ENCODE measurements at regions not wholly inside any gene's neighbourhood (a gene's known extent, or its start where the extent isn't known, plus 50 kb on each side); places are given as distances from the start of the nearest gene placed in this dataset.

- Histone ChIP-seq H3K27me3 (ENCODE audit: insufficient read depth, low read length) (peaks cover 4% of the 10 kb centered on the region), H3K4me2 (ENCODE audit: low read length) (no peak overlapping the region), H3K36me3 (ENCODE audit: insufficient read depth, low read length) (no peaks in the 10 kb centered on the region), H3K9me3 (ENCODE audit: insufficient read depth, low read depth, low read length) (no peaks in the 10 kb centered on the region), H4K20me1 (ENCODE audit: insufficient read depth, low read length) (no peaks in the 10 kb centered on the region), H2AFZ (ENCODE audit: low read depth, low read length) (no peak overlapping the region), H3K9ac (ENCODE audit: low read length) (no peak overlapping the region), H3K4me3 (ENCODE audit: insufficient read depth, low read depth, low read length) (no peak overlapping the region), H3K27ac (ENCODE audit: low read depth, low read length) (no peak overlapping the region), H3K4me1 (ENCODE audit: insufficient read depth, low read length) (no peaks in the 10 kb centered on the region), H3K79me2 (ENCODE audit: insufficient read depth, low read length) (no peaks in the 10 kb centered on the region)
- Mint-ChIP-seq H3K27ac (ENCODE audit: unreplicated experiment) (no peak overlapping the region), H3K9me3 (ENCODE audit: unreplicated experiment) (peaks cover 5% of the 10 kb centered on the region), H3K36me3 (ENCODE audit: low read depth, unreplicated experiment) (peaks cover 5% of the 10 kb centered on the region), H3K4me3 (ENCODE audit: unreplicated experiment) (no peak overlapping the region), H3K27me3 (ENCODE audit: low read depth, unreplicated experiment) (peaks cover 14% of the 10 kb centered on the region), H3K4me1 (ENCODE audit: low read depth, unreplicated experiment) (no peaks in the 10 kb centered on the region)
- DNase-seq (ENCODE audit: low read depth) (no peak), FAIRE-seq (no peak)
- no peak for TF ChIP-seq CTCF (IDR thresholded peaks at IDR 0.05; ENCODE audit: insufficient read depth, low read depth, low read length)
- TF ChIP-seq EZH2 (IDR thresholded peaks at IDR 0.05; ENCODE audit: insufficient read depth, low read length): no peak
Measured at GRCh38 chr2:65508225-65508624, 75.8 kb upstream of the SPRED2 start.

- no peak for FAIRE-seq
- no peak overlapping the region for H3K27ac ChIP-seq (ENCODE audit: low read depth, low read length)
Measured at GRCh38 chr2:65507102-65508069, 75.0 kb upstream of the SPRED2 start.

More at GRCh38 chr2:65507102-65508069, 75.0 kb upstream of the SPRED2 start:
- Histone ChIP-seq H4K20me1 (ENCODE audit: insufficient read depth, low read length) (no peaks in the 10 kb centered on the region), H3K79me2 (ENCODE audit: insufficient read depth, low read length) (no peaks in the 10 kb centered on the region), H3K4me1 (ENCODE audit: insufficient read depth, low read length) (no peaks in the 10 kb centered on the region), H3K4me3 (ENCODE audit: insufficient read depth, low read depth, low read length) (no peak overlapping the region), H3K4me2 (ENCODE audit: low read length) (no peak overlapping the region), H3K9me3 (ENCODE audit: insufficient read depth, low read depth, low read length) (no peaks in the 10 kb centered on the region), H2AFZ (ENCODE audit: low read depth, low read length) (no peak overlapping the region), H3K27me3 (ENCODE audit: insufficient read depth, low read length) (peaks cover 4% of the 10 kb centered on the region), H3K36me3 (ENCODE audit: insufficient read depth, low read length) (no peaks in the 10 kb centered on the region), H3K9ac (ENCODE audit: low read length) (no peak overlapping the region)
- H3K36me3 Mint-ChIP-seq (ENCODE audit: low read depth, unreplicated experiment): peaks cover 5% of the 10 kb centered on the region
- H3K27me3 Mint-ChIP-seq (ENCODE audit: low read depth, unreplicated experiment): peaks cover 18% of the 10 kb centered on the region
- no peaks in the 10 kb centered on the region for H3K4me1 Mint-ChIP-seq (ENCODE audit: low read depth, unreplicated experiment)
- H3K27ac Mint-ChIP-seq (ENCODE audit: unreplicated experiment): no peak overlapping the region
- TF ChIP-seq EZH2 (IDR thresholded peaks at IDR 0.05; ENCODE audit: insufficient read depth, low read length) (no peak), CTCF (IDR thresholded peaks at IDR 0.05; ENCODE audit: insufficient read depth, low read depth, low read length) (no peak)
- no peak overlapping the region for H3K4me3 Mint-ChIP-seq (ENCODE audit: unreplicated experiment)
- DNase-seq (ENCODE audit: low read depth): no peak
- peaks cover 5% of the 10 kb centered on the region for H3K9me3 Mint-ChIP-seq (ENCODE audit: unreplicated experiment)
